ENCODE measurements at regions not wholly inside any gene's neighbourhood (a gene's known extent, or its start where the extent isn't known, plus 50 kb on each side); places are given as distances from the start of the nearest gene placed in this dataset.
"Not testable (repeated sequence)": the region's sequence is repeated elsewhere in the genome, so short reads cannot be mapped to it uniquely, and the experiment has no call there.

GRCh38 chrX:153266140-153266539, 55.4 kb downstream of the PNMA6F start:
- intact Hi-C loops (cut with DNase I, micrococcal nuclease); POLR2A ChIA-PET; H3K4me1 Mint-ChIP-seq; H3K36me3 Mint-ChIP-seq (ENCODE audit: low read depth); H3K27ac Mint-ChIP-seq; H3K4me3 Mint-ChIP-seq; CTCF ChIA-PET; ATAC-seq; DNase-seq; H3K27me3 Mint-ChIP-seq; H3K9me3 Mint-ChIP-seq (ENCODE audit: low read depth): not testable (repeated sequence)

- H3K9me3 Mint-ChIP-seq (ENCODE audit: low read depth); DNase-seq; H3K27ac Mint-ChIP-seq; H3K4me1 Mint-ChIP-seq; CTCF ChIA-PET; H3K27me3 Mint-ChIP-seq; POLR2A ChIA-PET; H3K36me3 Mint-ChIP-seq (ENCODE audit: low read depth); intact Hi-C loops (cut with DNase I, micrococcal nuclease); H3K4me3 Mint-ChIP-seq: not testable (repeated sequence)
- peak; percentile 53 for ATAC-seq
Measured at GRCh38 chrX:153260468-153260867, 61.1 kb downstream of the PNMA6F start.

- CTCF ChIA-PET; H3K4me3 Mint-ChIP-seq; intact Hi-C loops (cut with DNase I, micrococcal nuclease); DNase-seq; ATAC-seq; H3K4me1 Mint-ChIP-seq; POLR2A ChIA-PET; H3K27ac Mint-ChIP-seq; H3K9me3 Mint-ChIP-seq (ENCODE audit: low read depth); H3K36me3 Mint-ChIP-seq (ENCODE audit: low read depth); H3K27me3 Mint-ChIP-seq: not testable (repeated sequence)
Measured at GRCh38 chrX:153253239-153253638, 68.3 kb downstream of the PNMA6F start.

- H3K36me3 Mint-ChIP-seq (ENCODE audit: low read depth); H3K27ac Mint-ChIP-seq; CTCF ChIA-PET; H3K9me3 Mint-ChIP-seq (ENCODE audit: low read depth); H3K27me3 Mint-ChIP-seq; H3K4me3 Mint-ChIP-seq; DNase-seq; intact Hi-C loops (cut with DNase I, micrococcal nuclease); POLR2A ChIA-PET; ATAC-seq; H3K4me1 Mint-ChIP-seq: not testable (repeated sequence)
Measured at GRCh38 chrX:153252378-153253129, 69.0 kb downstream of the PNMA6F start.

GRCh38 chrX:153251952-153252351, 69.6 kb downstream of the PNMA6F start:
- H3K4me3 Mint-ChIP-seq; H3K27ac Mint-ChIP-seq; H3K9me3 Mint-ChIP-seq (ENCODE audit: low read depth); ATAC-seq; intact Hi-C loops (cut with DNase I, micrococcal nuclease); H3K27me3 Mint-ChIP-seq; POLR2A ChIA-PET; H3K4me1 Mint-ChIP-seq; DNase-seq; H3K36me3 Mint-ChIP-seq (ENCODE audit: low read depth); CTCF ChIA-PET: not testable (repeated sequence)

GRCh38 chrX:153250762-153251161, 70.8 kb downstream of the PNMA6F start:
- H3K27me3 Mint-ChIP-seq; intact Hi-C loops (cut with DNase I, micrococcal nuclease); H3K27ac Mint-ChIP-seq; DNase-seq; H3K9me3 Mint-ChIP-seq (ENCODE audit: low read depth); H3K4me1 Mint-ChIP-seq; POLR2A ChIA-PET; H3K4me3 Mint-ChIP-seq; ATAC-seq; CTCF ChIA-PET; H3K36me3 Mint-ChIP-seq (ENCODE audit: low read depth): not testable (repeated sequence)

GRCh38 chrX:153245288-153245731, 66.2 kb downstream of the MAGEA1 start:
- DNase-seq, result no peak
- Mint-ChIP-seq H3K36me3 (ENCODE audit: low read depth) (no peaks in the 10 kb centered on the region), H3K9me3 (ENCODE audit: low read depth) (no peaks in the 10 kb centered on the region), H3K4me3 (no peak overlapping the region), H3K27ac (no peak overlapping the region), H3K4me1 (peaks cover 2% of the 10 kb centered on the region), H3K27me3 (peaks cover 2% of the 10 kb centered on the region)
- POLR2A ChIA-PET, result no interaction called here
- CTCF ChIA-PET, result interaction anchor here (0.8 kb wide), 1 partner anchor 16 kb away, joined by 3 read pairs; no protein-coding TSS in a partner anchor
- intact Hi-C loops (cut with DNase I, micrococcal nuclease), result no loop called here
- ATAC-seq, result no peak

GRCh38 chrX:153244767-153245166, 65.7 kb downstream of the MAGEA1 start:
- DNase-seq (no peak), ATAC-seq (no peak)
- ChIA-PET POLR2A (no interaction called here), CTCF (interaction anchor here (0.8 kb wide), 1 partner anchor 16 kb away, joined by 3 read pairs; no protein-coding TSS in a partner anchor)
- H3K36me3 Mint-ChIP-seq (ENCODE audit: low read depth), result no peaks in the 10 kb centered on the region
- H3K4me3 Mint-ChIP-seq, result no peak overlapping the region
- peaks cover 2% of the 10 kb centered on the region for H3K4me1 Mint-ChIP-seq
- peaks cover 6% of the 10 kb centered on the region for H3K27me3 Mint-ChIP-seq
- intact Hi-C loops (cut with DNase I, micrococcal nuclease), result no loop called here
- no peak overlapping the region for H3K27ac Mint-ChIP-seq
- no peaks in the 10 kb centered on the region for H3K9me3 Mint-ChIP-seq (ENCODE audit: low read depth)

GRCh38 chrX:153238361-153238760, 59.3 kb downstream of the MAGEA1 start:
- no peak for DNase-seq

More at GRCh38 chrX:153238361-153238760, 59.3 kb downstream of the MAGEA1 start:
- CTCF ChIA-PET, result no interaction called here
- Mint-ChIP-seq H3K27me3 (peaks cover 15% of the 10 kb centered on the region), H3K4me3 (no peak overlapping the region), H3K27ac (no peak overlapping the region), H3K4me1 (no peaks in the 10 kb centered on the region), H3K36me3 (ENCODE audit: low read depth) (no peaks in the 10 kb centered on the region), H3K9me3 (ENCODE audit: low read depth) (no peaks in the 10 kb centered on the region)
- intact Hi-C loops (cut with DNase I, micrococcal nuclease), result no loop called here
- POLR2A ChIA-PET, result no interaction called here
- ATAC-seq, result no peak

Measured in activated CD4-positive, alpha-beta T cell treated with anti-CD3 and anti-CD28 coated beads for 36 hours (primary cell).